ENCODE measurements at regions not wholly inside any gene's neighbourhood (a gene's known extent, or its start where the extent isn't known, plus 50 kb on each side); places are given as distances from the start of the nearest gene placed in this dataset.
"Not testable (repeated sequence)": the region's sequence is repeated elsewhere in the genome, so short reads cannot be mapped to it uniquely, and the experiment has no call there.

- TF ChIP-seq CTCF (IDR thresholded peaks at IDR 0.05); ZSCAN18 (CRISPR knock-in tag; IDR thresholded peaks at IDR 0.05); USF1 (CRISPR knock-in tag; IDR thresholded peaks at IDR 0.05); ATF3 (CRISPR knock-in tag; conservative IDR thresholded peaks at IDR 0.05); TP53 (CRISPR knock-in tag; IDR thresholded peaks at IDR 0.05); GABPB1 (CRISPR knock-in tag; IDR thresholded peaks at IDR 0.05); TCF7 (CRISPR knock-in tag; IDR thresholded peaks at IDR 0.05; ENCODE audit: low read depth); KAT7 (CRISPR knock-in tag; IDR thresholded peaks at IDR 0.05; ENCODE audit: borderline replicate concordance); ESRRA (CRISPR knock-in tag; IDR thresholded peaks at IDR 0.05; ENCODE audit: borderline replicate concordance): not testable (repeated sequence)
Observed at GRCh38 chr9:25731895-25732794, 53.9 kb upstream of the TUSC1 start.
